ENCODE measurements at regions not wholly inside any gene's neighbourhood (a gene's known extent, or its start where the extent isn't known, plus 50 kb on each side); places are given as distances from the start of the nearest gene placed in this dataset. TPM values are rescaled to one million over a fixed set of nuclear protein-coding genes. Genes with fewer than 3 reads are reported as not detected.

DNA sequence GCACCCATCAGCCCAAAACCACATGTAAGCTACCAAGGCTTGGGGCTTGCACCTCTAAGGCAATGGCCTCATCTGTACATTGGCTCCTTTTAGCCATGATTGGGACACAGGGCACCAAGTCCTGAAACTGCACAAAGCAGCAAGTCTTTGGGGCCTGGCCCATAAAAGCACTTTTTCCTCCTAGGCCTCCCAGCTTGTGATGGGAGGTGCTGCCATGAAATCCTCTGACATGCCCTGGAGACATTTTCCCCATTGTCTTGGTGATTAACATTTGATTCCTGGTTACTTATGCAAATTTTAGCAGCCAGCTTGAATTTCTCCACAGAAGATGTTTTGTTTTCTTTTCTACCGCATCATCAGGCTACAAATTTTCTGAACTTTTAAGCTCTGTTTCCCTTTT, 58.5 kb upstream of the PABPC4L start:
- H3K4me3 ChIP-seq = no peak overlapping the region
- no peaks in the 10 kb centered on the region for H3K27me3 ChIP-seq (replicated peaks; ENCODE audit: insufficient read depth)
- in situ Hi-C loops (cut with MboI) = no loop called here
- 46 to 83% methylated on average over 1 of the region's 1 CpG for WGBS, 2 experiments (ENCODE audit: low coverage in 1 of 2, low lambda C conversion rate in 2 of 2, missing lambda C conversion rate in 2 of 2)
- TF ChIP-seq EZH2phosphoT487 (IDR thresholded peaks at IDR 0.05; ENCODE audit: insufficient read depth, low read depth) (no peak), EZH2 (IDR thresholded peaks at IDR 0.05; ENCODE audit: insufficient read depth, poor library complexity, severe bottlenecking) (no peak)
- no peaks in the 10 kb centered on the region for H3F3A ChIP-seq (ENCODE audit: insufficient read depth)
- no peak for DNase-seq
- H3K27ac ChIP-seq = no peak overlapping the region
- H3K79me2 ChIP-seq (ENCODE audit: insufficient read depth) = no peaks in the 10 kb centered on the region
- no peaks in the 10 kb centered on the region for H3K9me3 ChIP-seq (ENCODE audit: low read depth)
- no peak overlapping the region for H3K9ac ChIP-seq
- H3K36me3 ChIP-seq (ENCODE audit: low read depth) = no peaks in the 10 kb centered on the region
- H3K4me1 ChIP-seq (ENCODE audit: insufficient read depth) = no peaks in the 10 kb centered on the region
- no peak overlapping the region for H3K4me2 ChIP-seq (ENCODE audit: unreplicated experiment)
- H3K9me2 ChIP-seq (ENCODE audit: insufficient read depth) = no peaks in the 10 kb centered on the region
- no peaks in the 10 kb centered on the region for H4K20me1 ChIP-seq (ENCODE audit: insufficient read depth)
- H2AFZ ChIP-seq = no peak overlapping the region

Small RNAs in the stretch of these regions (small RNA-seq; reads per million reads assigned to genes)
- not detected for gene AC104619.4 (ENCODE audit: low read depth, low replicate concordance)
- gene RF00026 (ENCODE audit: low read depth, low replicate concordance) = not detected

Measured in GM23248 (cell line).